ENCODE measurements at regions not wholly inside any gene's neighbourhood (a gene's known extent, or its start where the extent isn't known, plus 50 kb on each side); places are given as distances from the start of the nearest gene placed in this dataset.

GRCh38 chr5:101036778-101037177, 133.7 kb upstream of the ST8SIA4 start (continued):
- TF ChIP-seq HINFP (CRISPR knock-in tag; IDR thresholded peaks at IDR 0.05; ENCODE audit: low read depth): no peak
- TF ChIP-seq SOX5 (CRISPR knock-in tag; IDR thresholded peaks at IDR 0.05; ENCODE audit: borderline replicate concordance): no peak
- TF ChIP-seq, protein P1, sequence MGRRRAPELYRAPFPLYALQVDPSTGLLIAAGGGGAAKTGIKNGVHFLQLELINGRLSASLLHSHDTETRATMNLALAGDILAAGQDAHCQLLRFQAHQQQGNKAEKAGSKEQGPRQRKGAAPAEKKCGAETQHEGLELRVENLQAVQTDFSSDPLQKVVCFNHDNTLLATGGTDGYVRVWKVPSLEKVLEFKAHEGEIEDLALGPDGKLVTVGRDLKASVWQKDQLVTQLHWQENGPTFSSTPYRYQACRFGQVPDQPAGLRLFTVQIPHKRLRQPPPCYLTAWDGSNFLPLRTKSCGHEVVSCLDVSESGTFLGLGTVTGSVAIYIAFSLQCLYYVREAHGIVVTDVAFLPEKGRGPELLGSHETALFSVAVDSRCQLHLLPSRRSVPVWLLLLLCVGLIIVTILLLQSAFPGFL (CRISPR knock-in tag; IDR thresholded peaks at IDR 0.05): no peak
- TF ChIP-seq ZNF235 (CRISPR knock-in tag; IDR thresholded peaks at IDR 0.05; ENCODE audit: borderline replicate concordance): no peak
- no peak for TF ChIP-seq MIER3 (CRISPR knock-in tag; IDR thresholded peaks at IDR 0.05; ENCODE audit: borderline replicate concordance)
- TF ChIP-seq MEIS1 (CRISPR knock-in tag; IDR thresholded peaks at IDR 0.05; ENCODE audit: borderline replicate concordance): no peak
- no peak for TF ChIP-seq CHD4 (IDR thresholded peaks at IDR 0.05; ENCODE audit: borderline replicate concordance, low read length)
- no peak for TF ChIP-seq FIP1L1 (IDR thresholded peaks at IDR 0.05; ENCODE audit: borderline replicate concordance, insufficient read depth, low read depth, low read length)

DNA sequence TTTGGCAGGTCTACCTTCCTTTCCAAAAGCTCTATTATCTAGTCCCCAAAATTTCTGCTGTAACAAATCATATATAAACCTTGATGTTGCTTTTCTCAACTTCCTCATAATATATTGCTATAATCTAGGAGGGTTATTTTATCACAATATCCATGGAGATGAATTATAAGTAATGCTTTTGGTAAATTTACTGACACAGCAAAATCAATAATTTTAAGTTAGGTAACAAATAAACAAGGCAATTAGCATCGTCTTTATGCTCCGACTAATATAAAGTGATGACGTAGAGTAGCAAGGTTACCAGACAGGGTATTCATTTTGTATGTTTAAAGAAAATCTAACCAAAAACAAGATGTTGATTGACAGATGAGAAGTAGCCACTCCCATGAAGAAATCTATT, 132.3 kb upstream of the ST8SIA4 start:
- in situ Hi-C loops (cut with HindIII; ENCODE audit: extremely low pct_ligation_motif_present, low pct_unique_long_range_greater_than_20kb) (no loop called here), intact Hi-C loops (cut with micrococcal nuclease; ENCODE audit: unreplicated experiment) (no loop called here)
- ChIA-PET POLR2A (no interaction called here), CTCF (ENCODE audit: low intra/inter-chr PET ratio, low total read pairs) (no interaction called here)
- no peak for FAIRE-seq
- Histone ChIP-seq H3K27ac (ENCODE audit: extremely low read length, insufficient read depth, low read length) (no peak overlapping the region), H3K36me3 (replicated peaks in 1 of 2; ENCODE audit: control insufficient read depth in 1 of 2, insufficient read depth in 2 of 2, low read length in 2 of 2) (no peaks in the 10 kb centered on the region), H3K4me3 (replicated peaks in 1 of 3; ENCODE audit: insufficient read depth in 1 of 3, low read depth in 2 of 3, low read length in 3 of 3) (no peak overlapping the region), H3K79me2 (ENCODE audit: insufficient read depth, low read length) (no peaks in the 10 kb centered on the region), H3K9ac (ENCODE audit: insufficient read depth, low read depth, low read length) (no peak overlapping the region), H3K27me3 (ENCODE audit: control insufficient read depth in 1 of 2, insufficient read depth in 2 of 2, low read length in 2 of 2) (no peaks in the 10 kb centered on the region), H3K9me3 (ENCODE audit: low read length) (no peaks in the 10 kb centered on the region), H3K4me2 (ENCODE audit: low read depth, low read length) (no peak overlapping the region), H4K20me1 (ENCODE audit: insufficient read depth, low read length) (no peaks in the 10 kb centered on the region), H3K4me1 (ENCODE audit: insufficient read depth, low read length) (no peaks in the 10 kb centered on the region), H2AFZ (ENCODE audit: low read length) (no peak overlapping the region)
- ATAC-seq: no peak
- peak; percentile 55 to 82; a peak in 3 of 4 replicates for TF ChIP-seq MAFK (conservative IDR thresholded peaks at IDR 0.05 in 1 of 2, IDR thresholded peaks at IDR 0.05 in 1 of 2; ENCODE audit: low read length in 2 of 2)
- peak; percentile 66 for TF ChIP-seq MAFF (IDR thresholded peaks at IDR 0.05; ENCODE audit: low read depth, low read length)
- TF ChIP-seq SNRNP70 (IDR thresholded peaks at IDR 0.05; ENCODE audit: low read depth, low read length): no peak
- TF ChIP-seq AHR (CRISPR knock-in tag; IDR thresholded peaks at IDR 0.05): no peak
- no TSS peak for BruUV-seq (replicated peaks)
- WGBS (ENCODE audit: low lambda C conversion rate): 63% methylated on average over 3 of the region's 3 CpGs
- DNase-seq (ENCODE audit: low spot score): no peak
